ENCODE measurements at regions not wholly inside any gene's neighbourhood (a gene's known extent, or its start where the extent isn't known, plus 50 kb on each side); places are given as distances from the start of the nearest gene placed in this dataset.

DNA sequence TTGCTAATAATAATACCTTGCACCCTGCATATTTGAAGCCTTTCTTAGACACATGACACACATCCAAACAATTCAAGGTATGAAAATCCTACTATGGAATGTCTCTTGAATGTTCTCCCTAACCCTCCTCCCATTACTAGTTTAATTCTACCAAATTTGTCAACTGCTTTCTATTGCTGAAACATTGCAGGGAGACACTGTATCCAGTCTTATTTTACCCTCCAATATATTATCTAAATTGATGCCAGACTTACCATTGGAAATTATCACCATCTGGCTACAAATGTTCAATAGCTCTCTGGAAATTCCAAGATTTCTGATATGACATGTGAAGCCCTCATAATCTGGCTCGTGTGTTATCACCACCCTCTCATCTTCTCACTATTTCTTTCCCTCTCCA is 1027.3 kb upstream of the CITED2 start:
- TF ChIP-seq, protein P1, sequence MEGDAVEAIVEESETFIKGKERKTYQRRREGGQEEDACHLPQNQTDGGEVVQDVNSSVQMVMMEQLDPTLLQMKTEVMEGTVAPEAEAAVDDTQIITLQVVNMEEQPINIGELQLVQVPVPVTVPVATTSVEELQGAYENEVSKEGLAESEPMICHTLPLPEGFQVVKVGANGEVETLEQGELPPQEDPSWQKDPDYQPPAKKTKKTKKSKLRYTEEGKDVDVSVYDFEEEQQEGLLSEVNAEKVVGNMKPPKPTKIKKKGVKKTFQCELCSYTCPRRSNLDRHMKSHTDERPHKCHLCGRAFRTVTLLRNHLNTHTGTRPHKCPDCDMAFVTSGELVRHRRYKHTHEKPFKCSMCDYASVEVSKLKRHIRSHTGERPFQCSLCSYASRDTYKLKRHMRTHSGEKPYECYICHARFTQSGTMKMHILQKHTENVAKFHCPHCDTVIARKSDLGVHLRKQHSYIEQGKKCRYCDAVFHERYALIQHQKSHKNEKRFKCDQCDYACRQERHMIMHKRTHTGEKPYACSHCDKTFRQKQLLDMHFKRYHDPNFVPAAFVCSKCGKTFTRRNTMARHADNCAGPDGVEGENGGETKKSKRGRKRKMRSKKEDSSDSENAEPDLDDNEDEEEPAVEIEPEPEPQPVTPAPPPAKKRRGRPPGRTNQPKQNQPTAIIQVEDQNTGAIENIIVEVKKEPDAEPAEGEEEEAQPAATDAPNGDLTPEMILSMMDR (IDR thresholded peaks at IDR 0.05), result no peak
- TF ChIP-seq EP300 (IDR thresholded peaks at IDR 0.05) (no peak), POLR2A (IDR thresholded peaks at IDR 0.05) (no peak)
